IMR-90 (cell line): ENCODE measurements at regions not wholly inside any gene's neighbourhood (a gene's known extent, or its start where the extent isn't known, plus 50 kb on each side); places are given as distances from the start of the nearest gene placed in this dataset.

Experiments used
- ATAC-seq: fragments of 200-7000 bp; cut with Tn5 transposase; 2 replicates; pipeline ENCODE4 v1.9.1; 2020; ENCODE audit warnings: low read depth, mild to moderate bottlenecking, moderate library complexity
- BruUV-seq: library from RNA; stranded (reverse); fragments of 400-500 nt; replicated peaks from 2 replicates; lab custom pipeline; 2021; lab: Mats Ljungman, UMichigan
- CTCF ChIA-PET: fragments of 300-600 bp; formaldehyde crosslinking; extraction: SDS; loops from one replicate; lab custom pipeline; 2021; ENCODE audit warnings: antibody characterized with exemption; lab: Yijun Ruan, JAX
- POLR2A ChIA-PET: fragments of 300-600 bp; sonication (Branson Sonifier 250); formaldehyde crosslinking; loops from one replicate; lab custom pipeline; 2022; ENCODE audit warnings: antibody characterized with exemption; ENCODE audit not compliant: unreplicated experiment; lab: Charles Lee
- DNase-seq: peaks from one replicate; pipeline ENCODE4 v3.0.0; 2013
- H2AFZ ChIP-seq: replicated peaks from 2 replicates; pipeline ENCODE3; 2013; ENCODE audit warnings: low read length, mild to moderate bottlenecking; ENCODE audit not compliant: poor library complexity
- H2AK5ac ChIP-seq: 2 replicates; pipeline ENCODE4 v1.6.1; 2013; ENCODE audit warnings: low read depth, low read length, inconsistent platforms
- H2AK9ac ChIP-seq: replicated peaks from 2 replicates; pipeline ENCODE3; 2013; ENCODE audit warnings: mild to moderate bottlenecking, low read depth, low read length, moderate library complexity; ENCODE audit not compliant: poor library complexity
- H2BK120ac ChIP-seq: 2 replicates; pipeline ENCODE4 v1.6.1; 2013; ENCODE audit warnings: low read depth, low read length, inconsistent platforms
- H2BK15ac ChIP-seq: 3 replicates; pipeline ENCODE4 v1.6.1; 2013; ENCODE audit warnings: low read depth, low read length, inconsistent platforms
- H2BK20ac ChIP-seq: 2 replicates; pipeline ENCODE4 v1.6.1; 2013; ENCODE audit warnings: low read depth, mild to moderate bottlenecking, inconsistent platforms, low read length, moderate library complexity
- H2BK5ac ChIP-seq: 2 replicates; pipeline ENCODE4 v1.6.1; 2013; ENCODE audit warnings: mild to moderate bottlenecking, low read depth, low read length, inconsistent platforms; ENCODE audit not compliant: poor library complexity, severe bottlenecking
- H3K14ac ChIP-seq: replicated peaks from 2 replicates; pipeline ENCODE4 v1.6.1; 2013; ENCODE audit warnings: low read depth, low read length, inconsistent platforms
- H3K18ac ChIP-seq: 2 replicates; pipeline ENCODE4 v1.6.1; 2013; ENCODE audit warnings: low read depth, low read length, control low read depth
- H3K23ac ChIP-seq: 2 replicates; pipeline ENCODE4 v1.6.1; 2013; ENCODE audit warnings: low read depth, low read length, inconsistent platforms
- H3K27ac ChIP-seq: 2 replicates; pipeline ENCODE4 v1.5.1; 2013; ENCODE audit warnings: mild to moderate bottlenecking, control low read depth, low read length; ENCODE audit not compliant: insufficient read depth
- H3K27me3 ChIP-seq: 2 replicates; pipeline ENCODE4 v1.6.1; 2013; ENCODE audit warnings: low read length; ENCODE audit not compliant: control insufficient read depth, insufficient read depth
- H3K36me3 ChIP-seq: 2 replicates; pipeline ENCODE4 v1.6.1; 2013; ENCODE audit warnings: low read length, mixed read lengths; ENCODE audit not compliant: control insufficient read depth, insufficient read depth
- H3K4ac ChIP-seq: 2 replicates; pipeline ENCODE4 v1.6.1; 2013; ENCODE audit warnings: low read depth, low read length, inconsistent platforms
- H3K4me1 ChIP-seq: 2 replicates; pipeline ENCODE4 v1.6.1; 2013; ENCODE audit warnings: low read length, mixed read lengths; ENCODE audit not compliant: control insufficient read depth, insufficient read depth
- H3K4me2 ChIP-seq: 2 replicates; pipeline ENCODE4 v1.6.1; 2013; ENCODE audit warnings: low read depth, mild to moderate bottlenecking, control low read depth, low read length, moderate library complexity
- H3K4me3 ChIP-seq: 2 replicates; pipeline ENCODE4 v1.5.1; 2013; ENCODE audit warnings: low read depth, mild to moderate bottlenecking, control low read depth, low read length, moderate library complexity; ENCODE audit not compliant: insufficient read depth
- H3K56ac ChIP-seq: 2 replicates; pipeline ENCODE4 v1.6.1; 2013; ENCODE audit warnings: low read length, inconsistent platforms; ENCODE audit not compliant: insufficient read depth; ENCODE audit errors: extremely low read depth
- H3K79me1 ChIP-seq, 2 experiments: 2 replicates each; pipeline ENCODE4 v1.6.1; 2013; ENCODE audit warnings: low read length in 2 of 2, inconsistent platforms in 1 of 2, low read depth in 1 of 2
- H3K9ac ChIP-seq: 2 replicates; pipeline ENCODE4 v1.6.1; 2013; ENCODE audit warnings: low read depth, low read length, control low read depth
- H3K9me1 ChIP-seq: 2 replicates; pipeline ENCODE4 v1.6.1; 2013; ENCODE audit warnings: low read length, inconsistent platforms; ENCODE audit not compliant: insufficient read depth
- H3K9me3 ChIP-seq: 2 replicates; pipeline ENCODE4 v1.6.1; 2013; ENCODE audit warnings: low read length; ENCODE audit not compliant: control insufficient read depth, insufficient read depth
- H4K20me1 ChIP-seq: 2 replicates; pipeline ENCODE4 v1.6.1; 2013; ENCODE audit warnings: low read length, inconsistent platforms; ENCODE audit not compliant: insufficient read depth
- H4K5ac ChIP-seq: 2 replicates; pipeline ENCODE4 v1.6.1; 2013; ENCODE audit warnings: mild to moderate bottlenecking, low read depth, low read length, control low read depth
- H4K8ac ChIP-seq, 2 experiments: 2 replicates each; pipeline ENCODE4 v1.6.1; 2013; ENCODE audit warnings: low read depth in 2 of 2, low read length in 2 of 2, control low read depth in 1 of 2, inconsistent platforms in 1 of 2
- H4K91ac ChIP-seq: 2 replicates; pipeline ENCODE4 v1.6.1; 2013; ENCODE audit warnings: low read depth, low read length, inconsistent platforms; ENCODE audit not compliant: insufficient read depth
- MAZ ChIP-seq: IDR thresholded peaks from 2 replicates; pipeline ENCODE4 v1.6.1; 2012; ENCODE audit warnings: low read depth, mild to moderate bottlenecking, low read length, improper control_type of control experiment, moderate library complexity, borderline replicate concordance
- WGBS, 2 experiments: methylation state at CpG; one replicate each; pipeline versions ENCODE4 v1.1.5 to v1.1.7; 2013; ENCODE audit warnings: missing lambda C conversion rate in 2 of 2; ENCODE audit not compliant: insufficient read length in 1 of 2; ENCODE audit errors: extremely low coverage in 2 of 2; 5-methylcytosine and 5-hydroxymethylcytosine counted together
- dilution Hi-C: fragments of 300-500 bp; cut with HindIII; formaldehyde crosslinking; loops from one replicate; pipeline ENCODE4 v1.14.3; 2018; ENCODE audit warnings: low sequenced_read_pairs; ENCODE audit not compliant: unreplicated experiment
- in situ Hi-C: fragments of 300-500 bp; cut with MboI; formaldehyde crosslinking; loops from 3 replicates; pipeline ENCODE4 v1.14.3; 2019; ENCODE audit warnings: low sequenced_read_pairs, inconsistent platforms, mixed read lengths
- intact Hi-C: fragments of 100-400 bp; cut with micrococcal nuclease; formaldehyde crosslinking; loops from 2 replicates; pipeline ENCODE4 v1.10.0; 2022

DNA sequence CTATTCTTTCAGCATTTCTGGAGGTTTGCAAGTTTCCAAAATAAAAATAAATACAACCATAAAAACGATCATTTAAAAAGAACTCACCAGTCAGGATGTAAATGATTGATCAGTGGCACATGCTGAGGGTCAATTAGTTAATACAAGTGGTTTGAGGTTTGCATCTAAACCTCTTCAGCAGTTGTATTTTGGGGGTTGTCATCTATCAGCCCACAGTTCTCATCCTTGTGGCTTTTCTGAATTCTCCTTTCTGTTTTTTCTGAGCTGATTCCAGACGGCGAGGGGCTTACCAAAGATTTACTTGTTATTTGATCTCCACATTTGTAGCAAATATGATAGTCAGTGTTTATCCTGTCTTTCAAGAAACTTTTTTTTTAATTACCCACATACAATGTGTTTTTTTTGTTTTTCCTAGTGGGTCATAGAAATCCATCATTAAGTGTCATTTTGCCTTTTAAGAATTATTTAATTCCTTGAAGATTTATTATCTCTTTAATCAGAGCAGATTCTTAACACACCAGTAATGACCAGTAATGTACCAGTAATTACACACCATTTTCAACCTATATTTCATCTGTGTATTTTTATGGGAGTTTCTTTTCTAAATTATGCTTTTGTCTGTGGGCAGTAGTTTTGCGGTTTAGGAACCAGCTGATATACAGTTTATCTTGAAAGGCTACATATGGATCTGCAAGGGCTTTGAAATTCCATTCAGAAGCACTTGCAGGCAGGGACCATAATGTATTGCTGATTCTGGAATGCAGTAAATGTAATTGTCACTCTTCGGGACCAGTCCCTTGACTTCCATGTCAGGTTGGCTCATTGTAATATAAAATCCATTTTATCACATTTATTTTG lies 56.3 kb upstream of the DAAM1 start:
- no TSS peak for BruUV-seq
- dilution Hi-C loops = no loop called here
- no peaks in the 10 kb centered on the region for H4K20me1 ChIP-seq

More for the DNA sequence above, 56.3 kb upstream of the DAAM1 start:
- Histone ChIP-seq H4K8ac (no peak overlapping the region), H3K18ac (no peak overlapping the region), H3K9me3 (no peaks in the 10 kb centered on the region), H3K9ac (no peak overlapping the region), H2AK9ac (no peak overlapping the region), H2BK15ac (no peak overlapping the region), H2AK5ac (no peak overlapping the region), H3K4me3 (no peak overlapping the region), H2BK20ac (no peak overlapping the region), H3K27me3 (peaks cover 16% of the 10 kb centered on the region), H3K4ac (no peak overlapping the region), H3K36me3 (no peaks in the 10 kb centered on the region), H3K79me1 (no peaks in the 10 kb centered on the region), H3K4me2 (no peak overlapping the region), H3K27ac (no peak overlapping the region), H4K91ac (no peak overlapping the region), H3K14ac (no peak overlapping the region), H2AFZ (no peak overlapping the region), H2BK5ac (no peak overlapping the region), H4K5ac (no peak overlapping the region), H3K56ac (no peak overlapping the region), H3K9me1 (no peaks in the 10 kb centered on the region), H3K4me1 (no peaks in the 10 kb centered on the region; the same call in 1 of the 2 replicates), H3K23ac (no peak overlapping the region), H2BK120ac (no peak overlapping the region)
- TF ChIP-seq MAZ = no peak
- in situ Hi-C loops (no loop called here), intact Hi-C loops (loop anchor here (1.0 kb wide), 1 partner anchor 308 kb away; no protein-coding TSS in a partner anchor)
- CTCF ChIA-PET = no interaction called here
- no CpG with 5 or more reads among the region's 5 CpGs for whole genome bisulfite sequencing, 2 experiments
- POLR2A ChIA-PET = no interaction called here
- DNase-seq = no peak
- no peak for ATAC-seq
